ENCODE measurements at regions not wholly inside any gene's neighbourhood (a gene's known extent, or its start where the extent isn't known, plus 50 kb on each side); places are given as distances from the start of the nearest gene placed in this dataset.

- Histone ChIP-seq H2AFZ (ENCODE audit: low read depth) (no peak overlapping the region), H3K36me3 (replicated peaks in 1 of 2; ENCODE audit: control insufficient read depth in 1 of 2, insufficient read depth in 2 of 2, low read length in 1 of 2) (no peaks in the 10 kb centered on the region), H4K20me1 (ENCODE audit: insufficient read depth) (no peaks in the 10 kb centered on the region), H3K27me3 (ENCODE audit: insufficient read depth) (no peaks in the 10 kb centered on the region), H3K4me2 (no peak overlapping the region), H3K9ac (no peak overlapping the region), H3K4me3 (ENCODE audit: low read depth in 2 of 2, low read length in 1 of 2) (no peak overlapping the region), H3F3A (replicated peaks; ENCODE audit: insufficient read depth) (no peaks in the 10 kb centered on the region), H3K9me3 (no peaks in the 10 kb centered on the region), H3K79me2 (ENCODE audit: insufficient read depth) (no peaks in the 10 kb centered on the region), H3K4me1 (ENCODE audit: control insufficient read depth in 1 of 2, insufficient read depth in 2 of 2, low read depth in 1 of 2, low read length in 1 of 2) (no peaks in the 10 kb centered on the region), H3K27ac (ENCODE audit: low read depth in 2 of 2, low read length in 1 of 2) (no peak overlapping the region), H3K9me2 (no peaks in the 10 kb centered on the region)
- TF ChIP-seq GATA2 (CRISPR knock-in tag; IDR thresholded peaks at IDR 0.05), result no peak
- 0% methylated on average over 7 of the region's 7 CpGs for WGBS (ENCODE audit: low lambda C conversion rate)
- ChIA-PET POLR2A (no interaction called here), CTCF (no interaction called here)
- no peak for DNase-seq
Observed at GRCh38 chr13:22447132-22447886, 733.5 kb upstream of the SGCG start.

GRCh38 chr13:22449251-22449650, 731.5 kb upstream of the SGCG start:
- TF ChIP-seq USF2 (IDR thresholded peaks at IDR 0.05; ENCODE audit: borderline replicate concordance, low read depth, low read length), result no peak
- TF ChIP-seq FOXJ3 (CRISPR knock-in tag; IDR thresholded peaks at IDR 0.05), result no peak
- TF ChIP-seq NFIC (IDR thresholded peaks at IDR 0.05; ENCODE audit: borderline replicate concordance), result no peak
- no peak for TF ChIP-seq RXRA (IDR thresholded peaks at IDR 0.05; ENCODE audit: borderline replicate concordance, low read depth)
- no peak for TF ChIP-seq FOSL2 (IDR thresholded peaks at IDR 0.05; ENCODE audit: borderline replicate concordance, low read depth)
- H4K20me1 ChIP-seq (ENCODE audit: insufficient read depth), result no peaks in the 10 kb centered on the region
- WGBS (ENCODE audit: low lambda C conversion rate), result 31% methylated on average over 5 of the region's 5 CpGs

GRCh38 chr13:22451327-22451741, 729.4 kb upstream of the SGCG start:
- Histone ChIP-seq H3K27ac (ENCODE audit: low read depth in 2 of 2, low read length in 1 of 2) (no peak overlapping the region), H4K20me1 (ENCODE audit: insufficient read depth) (no peaks in the 10 kb centered on the region), H3K4me3 (ENCODE audit: low read depth in 2 of 2, low read length in 1 of 2) (no peak overlapping the region), H3K4me2 (no peak overlapping the region), H3K79me2 (ENCODE audit: insufficient read depth) (no peaks in the 10 kb centered on the region), H3F3A (replicated peaks; ENCODE audit: insufficient read depth) (no peaks in the 10 kb centered on the region), H3K4me1 (ENCODE audit: control insufficient read depth in 1 of 2, insufficient read depth in 2 of 2, low read depth in 1 of 2, low read length in 1 of 2) (no peaks in the 10 kb centered on the region), H3K27me3 (ENCODE audit: insufficient read depth) (no peaks in the 10 kb centered on the region), H3K9me2 (no peaks in the 10 kb centered on the region), H2AFZ (ENCODE audit: low read depth) (no peak overlapping the region), H3K9ac (no peak overlapping the region), H3K36me3 (replicated peaks in 1 of 2; ENCODE audit: control insufficient read depth in 1 of 2, insufficient read depth in 2 of 2, low read length in 1 of 2) (no peaks in the 10 kb centered on the region), H3K9me3 (no peaks in the 10 kb centered on the region)
- ChIA-PET POLR2A (no interaction called here), CTCF (no interaction called here)
- no peak for DNase-seq
- TF ChIP-seq RXRA (IDR thresholded peaks at IDR 0.05; ENCODE audit: borderline replicate concordance, low read depth) (no peak), USF1 (IDR thresholded peaks at IDR 0.05; ENCODE audit: borderline replicate concordance, low read depth) (no peak), FOXJ3 (CRISPR knock-in tag; IDR thresholded peaks at IDR 0.05) (no peak), USF2 (IDR thresholded peaks at IDR 0.05; ENCODE audit: borderline replicate concordance, low read depth, low read length) (no peak), POLR2AphosphoS5 (IDR thresholded peaks at IDR 0.05; ENCODE audit: low read depth, low read length) (no peak), IRF3 (IDR thresholded peaks at IDR 0.05; ENCODE audit: low read depth, low read length) (no peak), NRF1 (IDR thresholded peaks at IDR 0.05; ENCODE audit: low read depth, low read length) (no peak), MXI1 (IDR thresholded peaks at IDR 0.05; ENCODE audit: low read depth, low read length) (no peak), EZH2phosphoT487 (IDR thresholded peaks at IDR 0.05; ENCODE audit: borderline replicate concordance, low read depth) (no peak), GABPA (IDR thresholded peaks at IDR 0.05; ENCODE audit: low read depth) (no peak), TAF1 (IDR thresholded peaks at IDR 0.05; ENCODE audit: borderline replicate concordance, low read depth, low read length) (no peak), RFX5 (IDR thresholded peaks at IDR 0.05; ENCODE audit: low read length) (no peak), CHD2 (IDR thresholded peaks at IDR 0.05; ENCODE audit: low read length, partially characterized antibody) (no peak)
- WGBS (ENCODE audit: low lambda C conversion rate), result 24% methylated on average over 5 of the region's 5 CpGs

More at GRCh38 chr13:22449251-22449650, 731.5 kb upstream of the SGCG start:
- ChIA-PET POLR2A (no interaction called here), CTCF (interaction anchor here (1.0 kb wide), 1 partner anchor 778 kb away, joined by 3 read pairs; the partner anchor contains the start of gene FGF9)
- no peaks in the 10 kb centered on the region for H3K36me3 ChIP-seq (replicated peaks in 1 of 2; ENCODE audit: control insufficient read depth in 1 of 2, insufficient read depth in 2 of 2, low read length in 1 of 2)
- DNase-seq, result no peak
- no peaks in the 10 kb centered on the region for H3K79me2 ChIP-seq (ENCODE audit: insufficient read depth)
- H3K4me1 ChIP-seq (ENCODE audit: control insufficient read depth in 1 of 2, insufficient read depth in 2 of 2, low read depth in 1 of 2, low read length in 1 of 2), result no peaks in the 10 kb centered on the region
- no peak overlapping the region for H3K27ac ChIP-seq (ENCODE audit: low read depth in 2 of 2, low read length in 1 of 2)
- H3K9me2 ChIP-seq, result no peaks in the 10 kb centered on the region
- no peak overlapping the region for H3K9ac ChIP-seq
- H3K9me3 ChIP-seq, result no peaks in the 10 kb centered on the region
- no peaks in the 10 kb centered on the region for H3K27me3 ChIP-seq (ENCODE audit: insufficient read depth)
- no peak overlapping the region for H3K4me2 ChIP-seq
- no peak overlapping the region for H3K4me3 ChIP-seq (ENCODE audit: low read depth in 2 of 2, low read length in 1 of 2)
- no peaks in the 10 kb centered on the region for H3F3A ChIP-seq (replicated peaks; ENCODE audit: insufficient read depth)
- no peak overlapping the region for H2AFZ ChIP-seq (ENCODE audit: low read depth)

All from SK-N-SH (cell line).